HEK293 (cell line): ENCODE measurements at regions not wholly inside any gene's neighbourhood (a gene's known extent, or its start where the extent isn't known, plus 50 kb on each side); places are given as distances from the start of the nearest gene placed in this dataset.

Experiments
- CTCF ChIA-PET: fragments of 350-600 bp; formaldehyde crosslinking; extraction: SDS; loops from one replicate; lab custom pipeline; 2021; ENCODE audit warnings: antibody characterized with exemption; lab: Yijun Ruan, JAX
- POLR2A ChIA-PET: fragments of 300-600 bp; formaldehyde crosslinking; extraction: SDS; loops from one replicate; lab custom pipeline; 2020; ENCODE audit warnings: antibody characterized with exemption, inconsistent platforms; lab: Yijun Ruan, JAX
- H3K27ac ChIP-seq: fragments of 200-500 bp; sonication (Bioruptor generic); 2 replicates; pipeline ENCODE4 v1.5.1; 2014; ENCODE audit warnings: low read depth, low read length, control low read depth, inconsistent platforms; ENCODE audit errors: extremely low read depth
- H3K36me3 ChIP-seq, 2 experiments: fragments of 200-500 bp in 1 of 2; sonication (Bioruptor generic) in 1 of 2; 1 replicate in 1 of 2; 2 replicates in 1 of 2; pipeline ENCODE4 v1.5.1; 2014 to 2017; ENCODE audit warnings: inconsistent platforms in 2 of 2, low read length in 2 of 2; ENCODE audit not compliant: control insufficient read depth in 2 of 2, insufficient read depth in 1 of 2
- H3K4me1 ChIP-seq: fragments of 200-500 bp; sonication (Bioruptor generic); 2 replicates; pipeline ENCODE4 v1.5.1; 2014; ENCODE audit warnings: mild to moderate bottlenecking, low read length, inconsistent platforms; ENCODE audit not compliant: control insufficient read depth, insufficient read depth
- H3K4me3 ChIP-seq: 2 replicates; pipeline ENCODE4 v1.5.1; 2011; ENCODE audit warnings: low read depth, mild to moderate bottlenecking, control low read depth, low read length, moderate library complexity
- H3K9me3 ChIP-seq: fragments of 200-500 bp; sonication (Bioruptor generic); 2 replicates; pipeline ENCODE4 v1.5.1; 2014; ENCODE audit warnings: low read depth, low read length, inconsistent platforms; ENCODE audit not compliant: control insufficient read depth, insufficient read depth
- BCL6B ChIP-seq: fragments of 450-650 bp; formaldehyde crosslinking; IDR thresholded peaks from 2 replicates; pipeline ENCODE4 v1.5.1; 2017; ENCODE audit warnings: missing biosample characterization, missing genetic modification characterization
- EGR2 ChIP-seq: fragments of 450-650 bp; formaldehyde crosslinking; IDR thresholded peaks from 2 replicates; pipeline ENCODE4 v1.5.1; 2016; ENCODE audit warnings: low read depth, missing biosample characterization, missing genetic modification characterization
- OSR2 ChIP-seq: fragments of 450-650 bp; formaldehyde crosslinking; IDR thresholded peaks from 2 replicates; pipeline ENCODE4 v1.5.1; 2016; ENCODE audit warnings: missing biosample characterization, missing genetic modification characterization
- PRDM10 ChIP-seq: fragments of 450-650 bp; formaldehyde crosslinking; IDR thresholded peaks from 2 replicates; pipeline ENCODE4 v1.5.1; 2016; ENCODE audit warnings: missing biosample characterization, missing genetic modification characterization
- ZFP37 ChIP-seq: fragments of 450-650 bp; formaldehyde crosslinking; IDR thresholded peaks from 2 replicates; pipeline ENCODE4 v1.5.1; 2016; ENCODE audit warnings: missing biosample characterization, missing genetic modification characterization
- ZFP69B ChIP-seq: fragments of 450-650 bp; formaldehyde crosslinking; IDR thresholded peaks from 2 replicates; pipeline ENCODE4 v1.5.1; 2016; ENCODE audit warnings: missing biosample characterization, missing genetic modification characterization
- ZNF202 ChIP-seq: fragments of 450-650 bp; formaldehyde crosslinking; IDR thresholded peaks from 2 replicates; pipeline ENCODE4 v1.5.1; 2016; ENCODE audit warnings: missing biosample characterization, missing genetic modification characterization, borderline replicate concordance
- ZNF274 ChIP-seq, 2 experiments: fragments of 200-500 bp in 1 of 2; fragments of 450-650 bp in 1 of 2; sonication (Bioruptor generic) in 1 of 2; formaldehyde crosslinking in 1 of 2; IDR thresholded peaks; 2 replicates each; pipeline versions ENCODE4 v1.5.1 to v1.6.1; 2014 to 2016; ENCODE audit warnings: borderline replicate concordance in 1 of 2, inconsistent platforms in 1 of 2, low read length in 1 of 2, missing biosample characterization in 1 of 2, missing genetic modification characterization in 1 of 2
- ZNF280D ChIP-seq: fragments of 450-650 bp; formaldehyde crosslinking; IDR thresholded peaks from 2 replicates; pipeline ENCODE4 v1.5.1; 2016; ENCODE audit warnings: missing biosample characterization, missing genetic modification characterization
- ZNF394 ChIP-seq: fragments of 450-650 bp; formaldehyde crosslinking; IDR thresholded peaks from 2 replicates; pipeline ENCODE4 v1.5.1; 2016; ENCODE audit warnings: missing biosample characterization, missing genetic modification characterization, mild to moderate bottlenecking, moderate library complexity, borderline replicate concordance
- ZNF530 ChIP-seq: fragments of 450-650 bp; formaldehyde crosslinking; IDR thresholded peaks from 2 replicates; pipeline ENCODE4 v1.5.1; 2016; ENCODE audit warnings: low read depth, missing biosample characterization, missing genetic modification characterization
- ZNF548 ChIP-seq: fragments of 450-650 bp; formaldehyde crosslinking; IDR thresholded peaks from 2 replicates; pipeline ENCODE4 v1.5.1; 2016; ENCODE audit warnings: missing biosample characterization, missing genetic modification characterization
- ZNF560 ChIP-seq: fragments of 450-650 bp; formaldehyde crosslinking; IDR thresholded peaks from 2 replicates; pipeline ENCODE4 v1.5.1; 2017; ENCODE audit warnings: missing biosample characterization, missing genetic modification characterization, borderline replicate concordance
- ZNF626 ChIP-seq: fragments of 450-650 bp; sonication (Bioruptor Pico); formaldehyde crosslinking; IDR thresholded peaks from 2 replicates; pipeline ENCODE4 v1.5.1; 2018; ENCODE audit warnings: missing biosample characterization, missing genetic modification characterization, inconsistent platforms
- ZNF645 ChIP-seq: fragments of 450-650 bp; formaldehyde crosslinking; IDR thresholded peaks from 2 replicates; pipeline ENCODE4; 2016; ENCODE audit warnings: missing biosample characterization, missing genetic modification characterization
- ZSCAN16 ChIP-seq: fragments of 450-650 bp; formaldehyde crosslinking; IDR thresholded peaks from 2 replicates; pipeline ENCODE4 v1.5.1; 2016; ENCODE audit warnings: missing biosample characterization, missing genetic modification characterization
- ZXDB ChIP-seq: fragments of 450-650 bp; formaldehyde crosslinking; IDR thresholded peaks from 2 replicates; pipeline ENCODE4 v1.5.1; 2016; ENCODE audit warnings: missing biosample characterization, missing genetic modification characterization

GRCh38 chr3:154775821-154776548 lies 304.1 kb upstream of the MME start:
- CTCF ChIA-PET = interaction anchor here (0.6 kb wide), 1 partner anchor 238 kb away, joined by 5 read pairs; no protein-coding TSS in a partner anchor

GRCh38 chr3:154766765-154767503 lies 313.2 kb upstream of the MME start:
- ChIA-PET CTCF (no interaction called here), POLR2A (no interaction called here)
- Histone ChIP-seq H3K4me3 (no peak overlapping the region), H3K4me1 (no peaks in the 10 kb centered on the region), H3K9me3 (no peaks in the 10 kb centered on the region)
- TF ChIP-seq OSR2 (tag by site-specific recombination) (no peak), ZNF645 (tag by site-specific recombination) (no peak), ZFP69B (tag by site-specific recombination) (no peak), ZNF280D (tag by site-specific recombination) (no peak), ZNF626 (tag by site-specific recombination) (no peak)
- TF ChIP-seq, all 188 proteins: peak for 0
- Histone ChIP-seq H3K36me3 (no peaks in the 10 kb centered on the region), H3K27ac (no peak overlapping the region)

More at GRCh38 chr3:154775821-154776548, 304.1 kb upstream of the MME start:
- Histone ChIP-seq H3K4me3 (no peak overlapping the region), H3K4me1 (no peaks in the 10 kb centered on the region), H3K27ac (no peak overlapping the region)
- POLR2A ChIA-PET = no interaction called here
- TF ChIP-seq ZNF548 (tag by site-specific recombination) (no peak), ZNF394 (tag by site-specific recombination) (no peak), EGR2 (no peak)
- TF ChIP-seq, all 188 proteins: peak for 0
- Histone ChIP-seq H3K36me3 (no peaks in the 10 kb centered on the region), H3K9me3 (no peaks in the 10 kb centered on the region)

- Histone ChIP-seq H3K36me3 (no peaks in the 10 kb centered on the region), H3K4me3 (no peak overlapping the region), H3K27ac (no peak overlapping the region), H3K4me1 (no peaks in the 10 kb centered on the region), H3K9me3 (no peaks in the 10 kb centered on the region)
- POLR2A ChIA-PET = no interaction called here
- CTCF ChIA-PET = no interaction called here
- TF ChIP-seq ZFP37 (tag by site-specific recombination) (no peak), PRDM10 (tag by site-specific recombination) (no peak), ZXDB (no peak), ZNF560 (tag by site-specific recombination) (no peak), ZNF202 (tag by site-specific recombination) (no peak), ZNF274 (IDR thresholded peaks at IDR 0.05; ENCODE audit: low read length) (no peak), ZNF274 (tag by site-specific recombination; IDR thresholded peaks at IDR 0.05; ENCODE audit: borderline replicate concordance) (no peak), ZSCAN16 (tag by site-specific recombination) (no peak), ZNF530 (tag by site-specific recombination) (no peak), BCL6B (tag by site-specific recombination) (no peak)
Measured at GRCh38 chr3:154764856-154765640, 315.1 kb upstream of the MME start.
